ENCODE measurements at regions not wholly inside any gene's neighbourhood (a gene's known extent, or its start where the extent isn't known, plus 50 kb on each side); places are given as distances from the start of the nearest gene placed in this dataset.

GRCh38 chr12:40499856-40500255 lies 192.4 kb upstream of the CNTN1 start:
- TF ChIP-seq, protein P1, sequence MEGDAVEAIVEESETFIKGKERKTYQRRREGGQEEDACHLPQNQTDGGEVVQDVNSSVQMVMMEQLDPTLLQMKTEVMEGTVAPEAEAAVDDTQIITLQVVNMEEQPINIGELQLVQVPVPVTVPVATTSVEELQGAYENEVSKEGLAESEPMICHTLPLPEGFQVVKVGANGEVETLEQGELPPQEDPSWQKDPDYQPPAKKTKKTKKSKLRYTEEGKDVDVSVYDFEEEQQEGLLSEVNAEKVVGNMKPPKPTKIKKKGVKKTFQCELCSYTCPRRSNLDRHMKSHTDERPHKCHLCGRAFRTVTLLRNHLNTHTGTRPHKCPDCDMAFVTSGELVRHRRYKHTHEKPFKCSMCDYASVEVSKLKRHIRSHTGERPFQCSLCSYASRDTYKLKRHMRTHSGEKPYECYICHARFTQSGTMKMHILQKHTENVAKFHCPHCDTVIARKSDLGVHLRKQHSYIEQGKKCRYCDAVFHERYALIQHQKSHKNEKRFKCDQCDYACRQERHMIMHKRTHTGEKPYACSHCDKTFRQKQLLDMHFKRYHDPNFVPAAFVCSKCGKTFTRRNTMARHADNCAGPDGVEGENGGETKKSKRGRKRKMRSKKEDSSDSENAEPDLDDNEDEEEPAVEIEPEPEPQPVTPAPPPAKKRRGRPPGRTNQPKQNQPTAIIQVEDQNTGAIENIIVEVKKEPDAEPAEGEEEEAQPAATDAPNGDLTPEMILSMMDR (IDR thresholded peaks at IDR 0.05): no peak
- no peak for TF ChIP-seq POLR2A (IDR thresholded peaks at IDR 0.05)
